NCI-H748 treated with DMSO at 0.1 percent for 48 hours (cell line): ENCODE measurements at regions not wholly inside any gene's neighbourhood (a gene's known extent, or its start where the extent isn't known, plus 50 kb on each side); places are given as distances from the start of the nearest gene placed in this dataset.
A peak's percentile ranks its signal among the peaks of the same experiment; 100 is the strongest.

Experiments used
- DNase-seq: peaks from one replicate; lab custom pipeline; 2025; lab: John Stamatoyannopoulos, UW

- DNase-seq = no peak
These were observed 443.2 kb downstream of the TOX3 start for GRCh38 chr16:52103791-52104190.

DNA sequence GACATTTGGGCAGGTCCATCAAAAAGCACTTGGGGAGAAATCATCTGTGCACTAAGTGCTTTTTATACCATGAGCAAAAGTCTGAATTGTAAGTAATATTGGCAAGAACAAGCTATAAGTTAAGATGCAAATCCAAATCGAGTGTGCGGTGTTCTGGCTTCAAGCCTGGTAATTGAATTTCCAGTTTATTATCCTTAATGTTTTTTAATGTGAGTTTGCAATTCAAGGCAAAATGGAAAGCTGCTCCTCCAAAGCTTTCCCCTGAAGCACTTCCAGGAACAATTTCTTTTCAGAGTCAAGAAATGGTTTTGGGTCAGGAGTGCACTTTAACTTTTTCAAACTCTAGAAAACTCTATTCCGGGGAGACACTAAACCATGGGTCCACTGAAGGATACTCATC lies 445.7 kb downstream of the TOX3 start:
- DNase-seq = no peak

- peak; percentile 14 for DNase-seq
These were observed 447.6 kb downstream of the TOX3 start for GRCh38 chr16:52099382-52099781.

GRCh38 chr16:52095471-52095870 lies 451.5 kb downstream of the TOX3 start:
- DNase-seq = peak; percentile 57

- DNase-seq = no peak
These were observed 454.8 kb downstream of the TOX3 start for GRCh38 chr16:52092126-52092525.

GRCh38 chr16:52090080-52090479 lies 456.9 kb downstream of the TOX3 start:
- no peak for DNase-seq

- no peak for DNase-seq
These were observed 457.5 kb downstream of the TOX3 start for GRCh38 chr16:52089476-52089875.

DNA sequence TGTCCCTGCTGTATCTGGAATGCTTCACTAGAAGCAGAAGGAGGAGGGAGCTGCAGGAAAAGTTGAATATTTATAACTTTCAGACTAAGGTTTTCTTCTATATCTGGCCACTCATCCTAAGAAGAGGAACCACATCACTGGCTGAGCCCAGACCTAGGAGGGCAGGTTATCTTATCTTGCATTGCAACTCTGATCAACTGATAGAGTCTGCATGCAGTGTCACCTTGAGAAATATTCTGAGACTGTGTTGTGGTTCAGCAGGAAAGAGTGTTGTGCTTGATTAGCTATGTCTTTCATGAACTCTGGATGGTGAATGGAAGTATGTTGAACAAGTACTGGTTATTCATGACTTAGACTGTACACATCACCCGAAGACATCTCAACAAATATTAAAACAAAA lies 460.0 kb downstream of the TOX3 start:
- no peak for DNase-seq

DNA sequence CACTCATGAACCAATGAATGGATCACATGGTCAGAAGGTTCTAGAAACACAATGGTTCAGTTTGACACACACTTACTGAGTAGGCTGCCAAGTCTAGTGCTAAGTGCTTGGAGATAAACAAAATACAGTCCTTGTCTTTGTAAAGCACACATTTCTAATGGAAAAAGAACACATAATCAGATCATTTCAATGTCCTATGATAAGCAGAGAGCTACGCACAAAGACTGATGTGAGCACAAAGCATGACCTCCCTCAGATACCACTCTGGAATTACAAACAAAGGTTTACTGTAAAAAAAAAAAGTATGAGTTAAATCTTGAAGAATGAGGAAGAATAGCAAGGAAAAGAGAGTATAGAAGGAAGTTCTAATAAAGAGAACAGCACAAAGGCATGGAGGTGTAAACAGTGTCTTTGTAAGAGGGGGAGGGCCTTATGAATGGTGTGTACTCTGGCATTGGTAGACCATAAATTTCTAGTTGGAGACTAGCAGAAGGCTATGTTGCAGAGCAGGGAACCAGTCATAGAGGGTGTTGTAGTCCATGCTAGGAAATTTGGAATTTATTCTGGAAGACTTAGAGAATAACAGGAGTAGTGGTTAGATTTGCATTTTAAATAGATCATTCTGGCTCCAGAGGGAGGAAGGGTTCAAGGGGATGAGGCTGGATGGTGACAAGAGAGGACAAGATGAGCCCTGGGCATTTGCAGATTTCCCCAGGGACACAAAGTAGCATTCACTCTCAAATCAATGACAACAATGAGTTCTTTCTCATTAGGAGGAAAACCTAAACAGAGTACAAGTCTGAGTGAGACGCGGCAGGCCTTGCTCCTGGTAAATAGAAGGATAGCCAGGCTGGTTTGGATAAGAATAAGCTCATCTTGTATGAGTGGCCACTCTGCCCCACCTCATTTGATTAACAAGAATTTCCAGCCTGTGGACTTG lies 468.0 kb downstream of the TOX3 start:
- no peak for DNase-seq

GRCh38 chr16:52077607-52078006 lies 469.3 kb downstream of the TOX3 start:
- no peak for DNase-seq

- no peak for DNase-seq
These were observed 470.1 kb downstream of the TOX3 start for GRCh38 chr16:52076801-52077201.

DNA sequence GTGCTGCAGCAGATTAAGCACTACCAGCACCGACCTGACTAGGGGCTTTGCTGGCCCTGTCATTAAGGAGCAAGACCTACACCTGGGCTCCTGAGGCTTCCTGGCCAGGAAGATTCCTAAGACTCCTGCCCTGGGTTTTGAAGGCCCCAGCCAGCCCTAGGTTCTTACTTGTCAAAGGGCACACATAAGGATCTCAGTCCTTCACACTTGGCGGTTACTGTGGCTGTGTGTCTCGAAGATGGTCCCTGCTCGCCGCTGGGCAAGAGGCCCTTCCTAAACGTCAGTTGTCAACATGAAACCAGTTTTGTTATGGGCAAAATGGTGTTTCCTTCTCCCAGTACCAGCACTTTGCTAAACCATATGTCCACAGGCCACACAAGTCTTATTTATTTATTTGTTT lies 470.6 kb downstream of the TOX3 start:
- no peak for DNase-seq

- DNase-seq = no peak
These were observed 472.8 kb downstream of the TOX3 start for GRCh38 chr16:52074133-52074532.

- no peak for DNase-seq
These were observed 473.9 kb downstream of the TOX3 start for GRCh38 chr16:52073024-52073423.

- no peak for DNase-seq
These were observed 475.8 kb downstream of the TOX3 start for GRCh38 chr16:52071101-52071500.

DNA sequence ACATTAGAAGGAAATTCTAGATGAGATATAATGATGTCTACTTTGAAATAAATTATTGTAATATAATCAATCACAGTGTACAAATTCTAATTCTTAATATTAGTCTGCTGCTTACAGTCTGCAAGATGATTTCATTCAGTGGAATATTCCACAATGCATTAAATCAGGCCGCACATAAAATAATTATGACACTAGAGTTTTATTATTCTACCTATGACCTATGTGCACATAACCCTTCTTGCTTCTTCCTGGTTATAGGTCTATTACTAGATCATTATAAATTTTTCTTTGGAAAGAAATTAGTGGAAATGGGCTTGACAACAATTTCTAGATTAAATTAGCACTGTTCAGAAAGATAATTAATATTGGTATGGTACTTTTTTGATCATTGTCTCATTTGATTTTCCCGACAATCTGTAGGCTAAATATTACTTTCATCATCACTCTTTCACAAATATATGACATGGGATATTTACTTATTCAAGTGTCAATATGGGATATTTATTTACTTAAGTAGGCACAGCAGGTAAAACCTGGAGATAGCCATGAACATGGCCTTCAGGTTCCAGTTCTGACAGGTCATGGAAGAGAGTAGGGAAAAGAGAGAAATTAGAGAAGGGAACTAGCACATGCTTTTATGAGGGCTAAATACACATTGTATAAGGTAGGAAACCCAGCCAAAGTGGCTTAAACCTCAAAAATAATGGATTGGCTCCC lies 476.4 kb downstream of the TOX3 start:
- no peak for DNase-seq

DNA sequence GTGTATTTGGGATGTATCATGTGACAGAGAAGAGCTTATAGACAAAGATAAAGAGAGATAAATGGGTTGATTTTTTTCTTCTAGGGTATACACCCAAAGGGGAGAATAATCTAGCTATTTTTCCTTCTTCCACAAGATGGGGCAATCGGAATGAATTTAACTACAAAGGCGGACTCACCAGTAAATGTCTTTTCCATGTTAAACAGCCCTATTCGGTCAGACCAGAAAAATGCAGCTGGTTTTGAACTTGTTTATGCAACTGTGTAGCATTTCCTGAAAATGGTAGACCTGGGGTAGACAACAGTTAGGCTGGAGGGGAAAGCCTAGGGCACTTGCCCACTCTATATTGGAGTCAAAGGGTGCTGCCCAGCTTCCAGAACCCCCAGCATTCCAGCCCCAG lies 477.1 kb downstream of the TOX3 start:
- DNase-seq = peak; percentile 54

- DNase-seq = peak; percentile 72
These were observed 478.4 kb downstream of the TOX3 start for GRCh38 chr16:52068447-52069074.

- DNase-seq = no peak
These were observed 480.0 kb downstream of the TOX3 start for GRCh38 chr16:52066962-52067361.

- no peak for DNase-seq
These were observed 490.7 kb downstream of the TOX3 start for GRCh38 chr16:52056259-52056658.

DNA sequence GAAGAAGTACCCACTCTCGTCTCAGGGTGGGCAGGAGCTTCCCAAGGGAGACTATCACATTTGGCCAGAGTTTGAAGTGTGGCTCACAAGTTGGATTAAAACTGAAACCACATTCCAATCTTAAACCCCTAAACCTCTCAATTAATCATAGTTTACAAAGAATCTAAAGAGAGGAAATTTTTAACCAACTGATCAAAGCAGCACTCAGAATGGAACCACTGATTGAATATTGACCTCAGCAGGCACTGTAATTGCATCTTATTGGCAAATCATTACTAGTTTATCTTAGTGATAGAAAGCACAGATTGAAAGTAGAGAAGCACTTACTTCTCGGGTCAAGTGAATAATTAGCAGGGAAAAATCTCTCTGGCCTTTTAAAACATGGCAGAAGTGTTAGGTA lies 491.6 kb downstream of the TOX3 start:
- no peak for DNase-seq

DNA sequence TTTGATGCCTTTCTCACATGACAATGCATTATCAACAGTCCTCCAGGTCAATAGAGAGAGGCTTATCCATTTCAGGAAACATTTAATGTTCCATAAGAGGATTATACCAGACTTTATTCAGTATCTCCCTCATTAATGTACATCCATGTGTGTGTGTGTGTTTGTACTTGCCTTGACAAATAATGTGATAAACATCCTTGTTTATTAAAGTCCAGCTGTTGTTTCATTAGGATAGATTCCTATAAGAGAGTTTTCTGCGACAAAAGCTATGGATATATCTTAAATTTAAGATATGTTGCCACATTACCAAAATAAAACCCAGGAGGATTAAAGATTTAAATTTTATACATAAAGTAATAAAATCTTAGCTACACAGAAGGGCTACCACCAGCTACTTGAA lies 492.6 kb downstream of the TOX3 start:
- DNase-seq = no peak

GRCh38 chr16:52052818-52053217 lies 494.1 kb downstream of the TOX3 start:
- no peak for DNase-seq
